GM21528 (cell line): ENCODE measurements at regions not wholly inside any gene's neighbourhood (a gene's known extent, or its start where the extent isn't known, plus 50 kb on each side); places are given as distances from the start of the nearest gene placed in this dataset.

Source experiments
- ATAC-seq: cut with Tn5 transposase; IDR thresholded peaks from one replicate; pipeline ENCODE4 v1.9.1; 2021; ENCODE audit warnings: mild to moderate bottlenecking, moderate library complexity; ENCODE audit not compliant: unreplicated experiment, low FRiP score

- no peak for ATAC-seq
Measured at GRCh38 chr7:25886387-25887240, 265.4 kb upstream of the NFE2L3 start.

GRCh38 chr7:25887266-25887665 lies 264.7 kb upstream of the NFE2L3 start:
- no peak for ATAC-seq

GRCh38 chr7:25887795-25888559 lies 264.0 kb upstream of the NFE2L3 start:
- no peak for ATAC-seq

GRCh38 chr7:25889765-25890164 lies 262.2 kb upstream of the NFE2L3 start:
- no peak for ATAC-seq

- no peak for ATAC-seq
Measured at GRCh38 chr7:25891591-25891990, 260.4 kb upstream of the NFE2L3 start.

- no peak for ATAC-seq
Measured at GRCh38 chr7:25893436-25893835, 258.6 kb upstream of the NFE2L3 start.

- ATAC-seq: peak; percentile 54
Measured at GRCh38 chr7:25894002-25894901, 257.7 kb upstream of the NFE2L3 start.

GRCh38 chr7:25894902-25895791 lies 256.9 kb upstream of the NFE2L3 start:
- ATAC-seq: peak; percentile 59

- no peak for ATAC-seq
Measured at GRCh38 chr7:25895792-25896171, 256.2 kb upstream of the NFE2L3 start.

- ATAC-seq: no peak
Measured at GRCh38 chr7:25897261-25897782, 254.7 kb upstream of the NFE2L3 start.

GRCh38 chr7:25900245-25900644 lies 251.8 kb upstream of the NFE2L3 start:
- no peak for ATAC-seq

- ATAC-seq: no peak
Measured at GRCh38 chr7:25900877-25901276, 251.1 kb upstream of the NFE2L3 start.

- no peak for ATAC-seq
Measured at GRCh38 chr7:25901658-25902057, 250.3 kb upstream of the NFE2L3 start.

GRCh38 chr7:25906003-25906402 lies 246.0 kb upstream of the NFE2L3 start:
- no peak for ATAC-seq

- ATAC-seq: no peak
Measured at GRCh38 chr7:25906760-25907159, 245.2 kb upstream of the NFE2L3 start.

GRCh38 chr7:25907214-25907613 lies 244.8 kb upstream of the NFE2L3 start:
- ATAC-seq: no peak

- no peak for ATAC-seq
Measured at GRCh38 chr7:25907731-25908130, 244.3 kb upstream of the NFE2L3 start.

- ATAC-seq: no peak
Measured at GRCh38 chr7:25908154-25908949, 243.6 kb upstream of the NFE2L3 start.
